Sigmoid colon (tissue), 6 donors: ENCODE measurements at regions not wholly inside any gene's neighbourhood (a gene's known extent, or its start where the extent isn't known, plus 50 kb on each side); places are given as distances from the start of the nearest gene placed in this dataset.

Source experiments
- DNase-seq: peaks from one replicate; pipeline ENCODE4 v3.0.0-alpha.2; 2019
- H3K27ac ChIP-seq, 4 donors: fragments of 200-600 bp; sonication (generic); one replicate each; pipeline ENCODE4 v1.5.1; 2016 to 2019; ENCODE audit warnings: mild to moderate bottlenecking in 1 of 4
- H3K27me3 ChIP-seq, 3 donors: fragments of 200-600 bp; sonication (generic); one replicate each; pipeline ENCODE4 v1.5.1; 2019; ENCODE audit warnings: mild to moderate bottlenecking in 1 of 3
- H3K36me3 ChIP-seq, 4 donors: fragments of 200-600 bp; sonication (generic); one replicate each; pipeline ENCODE4 v1.5.1; 2016 to 2019
- H3K4me1 ChIP-seq, 4 donors: fragments of 200-600 bp; sonication (generic); one replicate each; pipeline ENCODE4 v1.5.1; 2017 to 2019
- H3K4me3 ChIP-seq, 4 donors: fragments of 200-600 bp; sonication (generic); one replicate each; pipeline ENCODE4 v1.5.1; 2017 to 2019; ENCODE audit warnings: mild to moderate bottlenecking in 2 of 4, moderate library complexity in 1 of 4
- H3K9me3 ChIP-seq, 4 donors: fragments of 200-600 bp in 3 of 4; sonication (generic) in 3 of 4; one replicate each; pipeline versions ENCODE4 v1.5.1 to v1.6.1; 2013 to 2019
- CTCF ChIP-seq, 4 experiments: fragments of 450-650 bp in 3 of 4; fragments of 200-600 bp in 1 of 4; IDR thresholded peaks; one replicate each; pipeline ENCODE4 v1.5.1; 2016 to 2019; ENCODE audit warnings: antibody characterized with exemption in 4 of 4, mild to moderate bottlenecking in 3 of 4, moderate library complexity in 2 of 4
- EP300 ChIP-seq, 4 donors: sonication (generic); formaldehyde crosslinking; IDR thresholded peaks; one replicate each; pipeline ENCODE4 v1.6.1; 2017; ENCODE audit warnings: antibody characterized with exemption in 4 of 4
- POLR2A ChIP-seq, 2 donors: fragments of 450-650 bp; IDR thresholded peaks; one replicate each; pipeline ENCODE4 v1.6.1; 2016; ENCODE audit warnings: antibody characterized with exemption in 2 of 2, mild to moderate bottlenecking in 2 of 2, moderate library complexity in 2 of 2
- POLR2AphosphoS5 ChIP-seq, 4 donors: sonication (generic); formaldehyde crosslinking; IDR thresholded peaks; one replicate each; pipeline ENCODE4 v1.6.1; 2017; ENCODE audit warnings: antibody characterized with exemption in 4 of 4
- WGBS, 2 donors: extraction: QIAGEN DNeasy Blood & Tissue Kit; methylation state at CpG; one replicate each; pipeline ENCODE4 v1.1.7; 2013; 5-methylcytosine and 5-hydroxymethylcytosine counted together
- intact Hi-C: fragments of 100-400 bp; cut with DNase I; formaldehyde crosslinking; loops from one replicate; pipeline ENCODE4 v1.15.1; 2023
- donor health status: healthy with polysubstance abuse.
- donor health status: healthy.

- H3K36me3 ChIP-seq, result no peaks in the 10 kb centered on the region
- no peaks in the 10 kb centered on the region for H3K4me1 ChIP-seq
- H3K4me3 ChIP-seq, result no peak overlapping the region
- no peak for DNase-seq
- intact Hi-C loops, result no loop called here
- no peak overlapping the region for H3K27ac ChIP-seq
- no peaks in the 10 kb centered on the region for H3K9me3 ChIP-seq
- 71 to 81% methylated on average over 2 of the region's 2 CpGs for WGBS, 2 donors
- TF ChIP-seq POLR2AphosphoS5 (IDR thresholded peaks at IDR 0.05), result no peak
- no peak for TF ChIP-seq CTCF (IDR thresholded peaks at IDR 0.05)
- TF ChIP-seq POLR2A (IDR thresholded peaks at IDR 0.05), result no peak
- TF ChIP-seq EP300 (IDR thresholded peaks at IDR 0.05), result no peak
- H3K27me3 ChIP-seq, result no peaks in the 10 kb centered on the region
Observed at GRCh38 chr21:26754853-26755252, 90.4 kb downstream of the ADAMTS1 start.

- TF ChIP-seq POLR2AphosphoS5 (IDR thresholded peaks at IDR 0.05) (no peak), CTCF (IDR thresholded peaks at IDR 0.05) (no peak), POLR2A (IDR thresholded peaks at IDR 0.05) (no peak), EP300 (IDR thresholded peaks at IDR 0.05) (no peak)
- H3K36me3 ChIP-seq, result no peaks in the 10 kb centered on the region
- WGBS, 2 donors, result 86 to 92% methylated on average over 4 of the region's 4 CpGs
- no peak overlapping the region for H3K4me3 ChIP-seq
- no peaks in the 10 kb centered on the region for H3K27me3 ChIP-seq
- DNase-seq, result no peak
- H3K4me1 ChIP-seq, result no peaks in the 10 kb centered on the region
- intact Hi-C loops, result no loop called here
- H3K27ac ChIP-seq, result no peak overlapping the region
- H3K9me3 ChIP-seq, result no peaks in the 10 kb centered on the region
Observed at GRCh38 chr21:26753822-26754221, 91.4 kb downstream of the ADAMTS1 start.

- Histone ChIP-seq H3K4me1 (no peaks in the 10 kb centered on the region), H3K36me3 (no peaks in the 10 kb centered on the region), H3K4me3 (no peak overlapping the region), H3K9me3 (no peaks in the 10 kb centered on the region), H3K27me3 (no peaks in the 10 kb centered on the region), H3K27ac (no peak overlapping the region)
- 32 to 63% methylated on average over 2 of the region's 2 CpGs for WGBS, 2 donors
- intact Hi-C loops, result no loop called here
- TF ChIP-seq POLR2A (IDR thresholded peaks at IDR 0.05), result no peak
- TF ChIP-seq CTCF (IDR thresholded peaks at IDR 0.05), result no peak
- DNase-seq, result no peak
Observed at GRCh38 chr21:26752849-26753248, 92.4 kb downstream of the ADAMTS1 start.

- Histone ChIP-seq H3K36me3 (no peaks in the 10 kb centered on the region), H3K4me1 (no peaks in the 10 kb centered on the region), H3K27me3 (no peaks in the 10 kb centered on the region), H3K27ac (no peak overlapping the region), H3K4me3 (no peak overlapping the region), H3K9me3 (no peaks in the 10 kb centered on the region)
- WGBS, 2 donors, result 66 to 83% methylated on average over 4 of the region's 4 CpGs
- intact Hi-C loops, result no loop called here
- TF ChIP-seq POLR2A (IDR thresholded peaks at IDR 0.05), result no peak
- no peak for TF ChIP-seq POLR2AphosphoS5 (IDR thresholded peaks at IDR 0.05)
- TF ChIP-seq EP300 (IDR thresholded peaks at IDR 0.05), result no peak
- TF ChIP-seq CTCF (IDR thresholded peaks at IDR 0.05), result no peak
- DNase-seq, result no peak
Observed at GRCh38 chr21:26751305-26751704, 93.9 kb downstream of the ADAMTS1 start.

GRCh38 chr21:26748066-26748465 lies 97.1 kb downstream of the ADAMTS1 start:
- Histone ChIP-seq H3K27me3 (no peaks in the 10 kb centered on the region), H3K4me1 (no peaks in the 10 kb centered on the region), H3K27ac (no peak overlapping the region), H3K36me3 (no peaks in the 10 kb centered on the region), H3K9me3 (no peaks in the 10 kb centered on the region), H3K4me3 (no peak overlapping the region)
- no peak for DNase-seq
- WGBS, 2 donors, result 43 to 74% methylated on average over 5 of the region's 5 CpGs
- intact Hi-C loops, result no loop called here
- TF ChIP-seq POLR2AphosphoS5 (IDR thresholded peaks at IDR 0.05) (no peak), POLR2A (IDR thresholded peaks at IDR 0.05) (no peak), CTCF (IDR thresholded peaks at IDR 0.05) (no peak), EP300 (IDR thresholded peaks at IDR 0.05) (no peak)
